HL-60 (cell line): ENCODE measurements at regions not wholly inside any gene's neighbourhood (a gene's known extent, or its start where the extent isn't known, plus 50 kb on each side); places are given as distances from the start of the nearest gene placed in this dataset.

Source experiments
- SPI1 ChIP-seq: IDR thresholded peaks from 2 replicates; pipeline ENCODE4 v1.6.1; 2012; ENCODE audit warnings: low read depth, mild to moderate bottlenecking, borderline replicate concordance
- TF ChIP-seq, protein P1 (sequence below): IDR thresholded peaks from one replicate; pipeline ENCODE4 v1.5.1; 2011; ENCODE audit warnings: low read length, control low read depth, inconsistent platforms; ENCODE audit not compliant: insufficient read depth

DNA sequence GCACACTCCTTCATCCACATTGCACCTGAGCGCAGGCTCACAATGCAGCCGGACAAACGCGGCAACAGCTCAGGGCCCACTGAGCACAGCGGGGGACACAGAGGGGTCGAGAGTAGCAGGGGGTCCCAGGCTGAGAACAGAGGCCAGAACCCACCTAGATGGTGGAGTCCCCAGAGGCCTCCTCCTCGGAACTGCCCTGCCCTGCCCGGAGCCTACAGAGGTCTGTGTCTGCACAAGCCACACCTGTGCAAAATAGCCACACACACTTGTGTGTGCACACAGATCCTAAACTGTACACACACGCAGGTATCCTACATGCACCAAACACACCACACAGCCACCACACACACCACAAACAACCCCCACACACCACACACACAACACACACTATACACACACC is 72.8 kb downstream of the TMEM18 start:
- TF ChIP-seq, protein P1, sequence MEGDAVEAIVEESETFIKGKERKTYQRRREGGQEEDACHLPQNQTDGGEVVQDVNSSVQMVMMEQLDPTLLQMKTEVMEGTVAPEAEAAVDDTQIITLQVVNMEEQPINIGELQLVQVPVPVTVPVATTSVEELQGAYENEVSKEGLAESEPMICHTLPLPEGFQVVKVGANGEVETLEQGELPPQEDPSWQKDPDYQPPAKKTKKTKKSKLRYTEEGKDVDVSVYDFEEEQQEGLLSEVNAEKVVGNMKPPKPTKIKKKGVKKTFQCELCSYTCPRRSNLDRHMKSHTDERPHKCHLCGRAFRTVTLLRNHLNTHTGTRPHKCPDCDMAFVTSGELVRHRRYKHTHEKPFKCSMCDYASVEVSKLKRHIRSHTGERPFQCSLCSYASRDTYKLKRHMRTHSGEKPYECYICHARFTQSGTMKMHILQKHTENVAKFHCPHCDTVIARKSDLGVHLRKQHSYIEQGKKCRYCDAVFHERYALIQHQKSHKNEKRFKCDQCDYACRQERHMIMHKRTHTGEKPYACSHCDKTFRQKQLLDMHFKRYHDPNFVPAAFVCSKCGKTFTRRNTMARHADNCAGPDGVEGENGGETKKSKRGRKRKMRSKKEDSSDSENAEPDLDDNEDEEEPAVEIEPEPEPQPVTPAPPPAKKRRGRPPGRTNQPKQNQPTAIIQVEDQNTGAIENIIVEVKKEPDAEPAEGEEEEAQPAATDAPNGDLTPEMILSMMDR = no peak
- TF ChIP-seq SPI1 = no peak
